Neural progenitor cell (in vitro differentiated cells): ENCODE measurements at regions not wholly inside any gene's neighbourhood (a gene's known extent, or its start where the extent isn't known, plus 50 kb on each side); places are given as distances from the start of the nearest gene placed in this dataset.

Experiments
- EZH2phosphoT487 ChIP-seq: fragments of 200-600 bp; sonication (generic); IDR thresholded peaks from 2 replicates; pipeline ENCODE4 v1.6.1; 2017; ENCODE audit warnings: antibody characterized with exemption
- TF ChIP-seq, protein P1 (sequence below): fragments of 200-600 bp; sonication (generic); IDR thresholded peaks from 2 replicates; pipeline ENCODE4 v1.5.1; 2017; ENCODE audit warnings: antibody characterized with exemption, mild to moderate bottlenecking

DNA sequence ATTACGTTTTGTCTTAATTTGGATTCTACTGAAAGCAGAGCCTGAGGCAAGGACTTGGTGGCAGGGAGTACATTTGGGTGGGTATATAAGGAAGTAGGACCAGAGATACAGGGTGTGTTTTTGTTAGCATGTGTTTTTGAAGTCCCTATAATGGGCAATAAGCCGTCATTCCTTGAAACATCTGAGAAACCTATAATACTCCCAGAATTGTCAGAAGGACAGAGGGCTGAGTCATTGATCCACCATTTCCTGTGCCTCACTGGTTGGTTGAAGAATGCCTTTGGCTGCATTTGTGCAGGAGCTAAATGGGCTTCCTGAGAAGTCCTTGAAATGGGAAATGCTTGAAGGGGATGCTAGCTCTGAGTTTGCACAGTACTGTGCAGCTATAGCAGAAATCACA is 281.8 kb upstream of the ZEB2 start:
- TF ChIP-seq, protein P1, sequence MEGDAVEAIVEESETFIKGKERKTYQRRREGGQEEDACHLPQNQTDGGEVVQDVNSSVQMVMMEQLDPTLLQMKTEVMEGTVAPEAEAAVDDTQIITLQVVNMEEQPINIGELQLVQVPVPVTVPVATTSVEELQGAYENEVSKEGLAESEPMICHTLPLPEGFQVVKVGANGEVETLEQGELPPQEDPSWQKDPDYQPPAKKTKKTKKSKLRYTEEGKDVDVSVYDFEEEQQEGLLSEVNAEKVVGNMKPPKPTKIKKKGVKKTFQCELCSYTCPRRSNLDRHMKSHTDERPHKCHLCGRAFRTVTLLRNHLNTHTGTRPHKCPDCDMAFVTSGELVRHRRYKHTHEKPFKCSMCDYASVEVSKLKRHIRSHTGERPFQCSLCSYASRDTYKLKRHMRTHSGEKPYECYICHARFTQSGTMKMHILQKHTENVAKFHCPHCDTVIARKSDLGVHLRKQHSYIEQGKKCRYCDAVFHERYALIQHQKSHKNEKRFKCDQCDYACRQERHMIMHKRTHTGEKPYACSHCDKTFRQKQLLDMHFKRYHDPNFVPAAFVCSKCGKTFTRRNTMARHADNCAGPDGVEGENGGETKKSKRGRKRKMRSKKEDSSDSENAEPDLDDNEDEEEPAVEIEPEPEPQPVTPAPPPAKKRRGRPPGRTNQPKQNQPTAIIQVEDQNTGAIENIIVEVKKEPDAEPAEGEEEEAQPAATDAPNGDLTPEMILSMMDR = no peak
- TF ChIP-seq EZH2phosphoT487 = no peak
